H1 (cell line): ENCODE measurements at regions not wholly inside any gene's neighbourhood (a gene's known extent, or its start where the extent isn't known, plus 50 kb on each side); places are given as distances from the start of the nearest gene placed in this dataset.

ENCODE experiments used
- CTCF ChIA-PET: fragments of 300-600 bp; sonication (Branson Sonifier 250); formaldehyde crosslinking; loops from one replicate; lab custom pipeline; 2021; ENCODE audit not compliant: partially characterized antibody; lab: Charles Lee
- POLR2A ChIA-PET: fragments of 300-600 bp; sonication (Branson Sonifier 250); formaldehyde crosslinking; loops from one replicate; lab custom pipeline; 2021; ENCODE audit warnings: inconsistent platforms; ENCODE audit not compliant: partially characterized antibody; lab: Charles Lee
- DNase-seq, 2 experiments: peaks; one replicate each; pipeline versions ENCODE4 v3.0.0 to v3.0.0-alpha.2; 2010 to 2022; ENCODE audit warnings: low spot score in 2 of 2, low read depth in 1 of 2, mixed read lengths in 1 of 2
- FAIRE-seq: peaks from 2 replicates; lab custom pipeline; 2011; peaks lifted over from hg19 to GRCh38; lab: Jason Lieb, UNC
- H2AFZ ChIP-seq: 2 replicates; pipeline ENCODE4 v1.8.1; 2012; ENCODE audit warnings: low read length, inconsistent platforms
- H2AK5ac ChIP-seq: 2 replicates; pipeline ENCODE4 v1.6.1; 2013; ENCODE audit warnings: low read depth, low read length
- H2BK120ac ChIP-seq: replicated peaks from 2 replicates; pipeline ENCODE3; 2013; ENCODE audit warnings: low read depth, low read length, inconsistent platforms
- H2BK12ac ChIP-seq: 2 replicates; pipeline ENCODE4 v1.6.1; 2013; ENCODE audit warnings: low read depth, low read length
- H2BK15ac ChIP-seq: 2 replicates; pipeline ENCODE4 v1.6.1; 2013; ENCODE audit warnings: low read length
- H2BK20ac ChIP-seq: 2 replicates; pipeline ENCODE4 v1.6.1; 2013; ENCODE audit warnings: low read length
- H2BK5ac ChIP-seq: 2 replicates; pipeline ENCODE4 v1.6.1; 2013; ENCODE audit warnings: low read depth, low read length
- H3K14ac ChIP-seq: 2 replicates; pipeline ENCODE4 v1.6.1; 2013; ENCODE audit warnings: inconsistent platforms; ENCODE audit not compliant: insufficient read length
- H3K18ac ChIP-seq: 2 replicates; pipeline ENCODE4 v1.6.1; 2013; ENCODE audit warnings: low read length; ENCODE audit errors: extremely low read depth
- H3K23ac ChIP-seq: 2 replicates; pipeline ENCODE4 v1.6.1; 2013; ENCODE audit warnings: inconsistent platforms; ENCODE audit not compliant: insufficient read length
- H3K23me2 ChIP-seq: 2 replicates; pipeline ENCODE4 v1.6.1; 2013; ENCODE audit warnings: low read depth, low read length
- H3K27ac ChIP-seq: 2 replicates; pipeline ENCODE4 v1.6.1; 2011; ENCODE audit warnings: low read depth, low read length, inconsistent platforms
- H3K27me3 ChIP-seq, 4 experiments: replicated peaks in 1 of 4; 1 replicate in 1 of 4; 2 replicates in 3 of 4; pipeline versions ENCODE4 v1.6.1 to v1.8.1; 2011 to 2013; ENCODE audit warnings: low read length in 3 of 4, mild to moderate bottlenecking in 3 of 4, inconsistent platforms in 2 of 4, mixed read lengths in 2 of 4, moderate library complexity in 1 of 4; ENCODE audit not compliant: control insufficient read depth in 3 of 4, insufficient read depth in 3 of 4; ENCODE audit errors: extremely low read depth in 1 of 4
- H3K36me3 ChIP-seq, 4 experiments: 2 replicates each; pipeline versions ENCODE4 v1.6.1 to v1.8.1; 2011 to 2013; ENCODE audit warnings: mild to moderate bottlenecking in 4 of 4, low read length in 3 of 4, moderate library complexity in 2 of 4, control low read depth in 1 of 4, inconsistent platforms in 1 of 4; ENCODE audit not compliant: insufficient read depth in 4 of 4, control insufficient read depth in 2 of 4
- H3K4ac ChIP-seq: replicated peaks from 2 replicates; pipeline ENCODE3; 2013; ENCODE audit warnings: low read length, low read depth, mixed read lengths, inconsistent platforms; ENCODE audit not compliant: insufficient read length
- H3K4me1 ChIP-seq, 4 experiments: replicated peaks in 1 of 4; 1 replicate in 1 of 4; 2 replicates in 3 of 4; pipeline versions ENCODE4 v1.6.1 to v1.8.1; 2011 to 2013; ENCODE audit warnings: low read length in 3 of 4, inconsistent platforms in 2 of 4, mixed read lengths in 1 of 4; ENCODE audit not compliant: insufficient read depth in 4 of 4, control insufficient read depth in 3 of 4
- H3K4me2 ChIP-seq, 2 experiments: 2 replicates each; pipeline versions ENCODE4 v1.6.1 to v1.8.1; 2011 to 2013; ENCODE audit warnings: low read depth in 2 of 2, low read length in 2 of 2, control low read depth in 1 of 2, inconsistent platforms in 1 of 2, mild to moderate bottlenecking in 1 of 2; ENCODE audit not compliant: insufficient read depth in 1 of 2
- H3K4me3 ChIP-seq, 4 experiments: fragments of 200-600, 300-600 bp in 1 of 4; sonication (generic), shearing (Covaris generic), sonication (Bioruptor Twin) in 1 of 4; 2 replicates each; pipeline versions ENCODE4 v1.5.1 to v1.8.1; 2011 to 2016; ENCODE audit warnings: low read length in 4 of 4, low read depth in 3 of 4, control low read depth in 2 of 4, inconsistent platforms in 2 of 4, mild to moderate bottlenecking in 2 of 4, mixed read lengths in 1 of 4, moderate library complexity in 1 of 4; ENCODE audit not compliant: insufficient read depth in 2 of 4; ENCODE audit errors: extremely low read depth in 1 of 4
- H3K56ac ChIP-seq: replicated peaks from 2 replicates; pipeline ENCODE3; 2013; ENCODE audit warnings: low read depth, mild to moderate bottlenecking, mixed read lengths, low read length, inconsistent platforms; ENCODE audit not compliant: insufficient read length
- H3K79me1 ChIP-seq: 2 replicates; pipeline ENCODE4 v1.6.1; 2013; ENCODE audit warnings: low read depth, low read length, control low read depth
- H3K79me2 ChIP-seq, 2 experiments: 2 replicates each; pipeline versions ENCODE4 v1.6.1 to v1.8.1; 2012 to 2013; ENCODE audit warnings: low read length in 2 of 2, mild to moderate bottlenecking in 2 of 2, inconsistent platforms in 1 of 2; ENCODE audit not compliant: insufficient read depth in 2 of 2, control insufficient read depth in 1 of 2
- H3K9ac ChIP-seq, 4 experiments: replicated peaks in 1 of 4; 1 replicate in 1 of 4; 2 replicates in 3 of 4; pipeline versions ENCODE4 v1.6.1 to v1.8.1; 2011 to 2013; ENCODE audit warnings: low read depth in 3 of 4, low read length in 3 of 4, control low read depth in 2 of 4, mild to moderate bottlenecking in 2 of 4, moderate library complexity in 2 of 4, inconsistent platforms in 1 of 4; ENCODE audit errors: extremely low read depth in 1 of 4
- H3K9me3 ChIP-seq, 2 experiments: 2 replicates each; pipeline versions ENCODE4 v1.6.1 to v1.8.1; 2012 to 2013; ENCODE audit warnings: mild to moderate bottlenecking in 2 of 2, moderate library complexity in 2 of 2, control low read depth in 1 of 2, inconsistent platforms in 1 of 2, low read depth in 1 of 2, low read length in 1 of 2, mixed read lengths in 1 of 2; ENCODE audit not compliant: insufficient read depth in 2 of 2
- H4K20me1 ChIP-seq, 2 experiments: replicated peaks in 1 of 2; 2 replicates each; pipeline versions ENCODE3 to v1.8.1; 2011 to 2013; ENCODE audit warnings: inconsistent platforms in 2 of 2, low read length in 2 of 2, mild to moderate bottlenecking in 1 of 2; ENCODE audit not compliant: insufficient read depth in 2 of 2, control insufficient read depth in 1 of 2
- H4K5ac ChIP-seq: 2 replicates; pipeline ENCODE4 v1.6.1; 2013; ENCODE audit warnings: low read length, low read depth, mixed read lengths, inconsistent platforms; ENCODE audit not compliant: insufficient read length
- H4K8ac ChIP-seq: 2 replicates; pipeline ENCODE4 v1.8.0; 2013; ENCODE audit warnings: mild to moderate bottlenecking, moderate library complexity, low read length, inconsistent platforms; ENCODE audit not compliant: insufficient read depth; ENCODE audit errors: extremely low read depth
- H4K91ac ChIP-seq: replicated peaks from 2 replicates; pipeline ENCODE3; 2013; ENCODE audit warnings: low read length, mixed read lengths, inconsistent platforms; ENCODE audit not compliant: insufficient read length
- CEBPB ChIP-seq: IDR thresholded peaks from 2 replicates; pipeline ENCODE4 v1.6.1; 2012; ENCODE audit warnings: low read depth, low read length
- CHD2 ChIP-seq: IDR thresholded peaks from 2 replicates; pipeline ENCODE4 v1.6.1; 2012; ENCODE audit warnings: low read length, improper control_type of control experiment
- CREB1 ChIP-seq: IDR thresholded peaks from 2 replicates; pipeline ENCODE4 v1.6.1; 2012; ENCODE audit warnings: inconsistent platforms
- GABPA ChIP-seq: IDR thresholded peaks from 2 replicates; pipeline ENCODE4 v1.6.1; 2011; ENCODE audit warnings: mild to moderate bottlenecking, low read length, moderate library complexity, borderline replicate concordance; ENCODE audit not compliant: insufficient read depth
- JUND ChIP-seq: IDR thresholded peaks from 2 replicates; pipeline ENCODE4 v1.6.1; 2011; ENCODE audit warnings: mild to moderate bottlenecking, improper control_type of control experiment, low read length
- KDM4A ChIP-seq: IDR thresholded peaks from one replicate; pipeline ENCODE4 v1.7.1; 2012; ENCODE audit warnings: low read depth, mild to moderate bottlenecking, moderate library complexity, low read length, inconsistent platforms; ENCODE audit not compliant: severe bottlenecking
- SAP30 ChIP-seq: fragments of 300-600 bp; sonication (generic); IDR thresholded peaks from 2 replicates; pipeline ENCODE4 v1.7.1; 2012; ENCODE audit warnings: low read length, moderate library complexity, mild to moderate bottlenecking, inconsistent platforms; ENCODE audit not compliant: insufficient read depth, insufficient replicate concordance
- TCF12 ChIP-seq: IDR thresholded peaks from 2 replicates; pipeline ENCODE4 v1.6.1; 2011; ENCODE audit warnings: low read depth, mild to moderate bottlenecking, low read length
- YY1 ChIP-seq: IDR thresholded peaks from 2 replicates; pipeline ENCODE4 v1.6.1; 2011; ENCODE audit warnings: low read depth, mild to moderate bottlenecking, low read length
- WGBS, 2 experiments: shearing (Covaris generic) in 1 of 2; methylation state at CpG; one replicate each; pipeline versions ENCODE4 v1.1.6 to v1.1.7; 2013 to 2015; ENCODE audit warnings: low lambda C conversion rate in 2 of 2, mixed read lengths in 2 of 2, inconsistent platforms in 1 of 2, low coverage in 1 of 2, missing lambda C conversion rate in 1 of 2; ENCODE audit not compliant: insufficient replicate concordance in 2 of 2, insufficient coverage in 1 of 2, insufficient read length in 1 of 2; ENCODE audit errors: extremely low coverage in 1 of 2, missing lambda C conversion rate in 1 of 2; 5-methylcytosine and 5-hydroxymethylcytosine counted together
- TF ChIP-seq, protein P1 (sequence below): IDR thresholded peaks from 2 replicates; pipeline ENCODE4 v1.6.1; 2011; ENCODE audit warnings: low read depth, mild to moderate bottlenecking, low read length; ENCODE audit not compliant: insufficient read depth

DNA sequence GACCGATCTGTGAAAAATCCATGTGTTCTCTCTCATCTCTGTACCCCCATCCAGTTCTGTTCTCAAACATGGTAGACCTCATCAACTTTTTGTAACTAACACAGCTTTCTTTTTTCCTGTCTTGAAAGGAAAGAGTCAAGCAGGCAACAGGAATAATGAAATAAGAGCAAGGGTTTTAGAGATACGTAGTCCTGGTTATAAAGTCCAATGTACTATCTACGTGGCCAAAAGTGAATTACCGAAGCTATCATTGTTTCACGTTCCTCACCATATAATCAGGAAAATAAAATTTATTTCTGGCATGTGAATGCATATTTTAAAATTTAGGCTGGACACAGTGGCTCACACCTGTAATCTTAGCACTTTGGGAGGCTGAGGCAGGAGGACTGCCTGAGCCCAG lies 472.2 kb upstream of the ANO3 start:
- Histone ChIP-seq H3K23me2 (no peaks in the 10 kb centered on the region), H3K9ac (no peak overlapping the region), H3K4me3 (no peak overlapping the region), H2BK5ac (no peak overlapping the region), H4K5ac (no peak overlapping the region), H2BK20ac (no peak overlapping the region), H3K56ac (no peak overlapping the region), H3K36me3 (no peaks in the 10 kb centered on the region), H3K4me2 (no peak overlapping the region), H2BK15ac (no peak overlapping the region), H3K23ac (no peak overlapping the region), H4K20me1 (no peaks in the 10 kb centered on the region), H3K4me1 (no peaks in the 10 kb centered on the region), H4K8ac (no peak overlapping the region), H3K4ac (no peak overlapping the region), H2BK120ac (no peak overlapping the region), H3K18ac (no peak overlapping the region), H3K27ac (no peak overlapping the region), H2AFZ (no peak overlapping the region), H4K91ac (no peak overlapping the region), H2BK12ac (no peak overlapping the region), H3K14ac (no peak overlapping the region), H3K79me1 (no peaks in the 10 kb centered on the region), H3K27me3 (no peaks in the 10 kb centered on the region), H2AK5ac (no peak overlapping the region), H3K79me2 (no peaks in the 10 kb centered on the region), H3K9me3 (no peaks in the 10 kb centered on the region)
- FAIRE-seq, result no peak
- 97% methylated on average over 5 of the region's 5 CpGs; no CpG with 5 or more reads in 1 of the 2 experiments for WGBS, 2 experiments
- ChIA-PET POLR2A (interaction anchor here (0.9 kb wide), 1 partner anchor 91 kb away, joined by 3 read pairs; no protein-coding TSS in a partner anchor), CTCF (interaction anchor here (0.7 to 2.2 kb wide), 5 partner anchors 21 to 1124 kb away, joined by 3 to 11 read pairs (median 3); no protein-coding TSS in a partner anchor)
- TF ChIP-seq KDM4A (no peak), GABPA (no peak), TCF12 (no peak), CREB1 (no peak), YY1 (no peak), CHD2 (no peak), CEBPB (no peak), SAP30 (no peak), JUND (no peak)
- TF ChIP-seq, protein P1, sequence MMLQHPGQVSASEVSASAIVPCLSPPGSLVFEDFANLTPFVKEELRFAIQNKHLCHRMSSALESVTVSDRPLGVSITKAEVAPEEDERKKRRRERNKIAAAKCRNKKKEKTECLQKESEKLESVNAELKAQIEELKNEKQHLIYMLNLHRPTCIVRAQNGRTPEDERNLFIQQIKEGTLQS, result no peak
- DNase-seq, result no peak
